Panc1 (cell line): ENCODE measurements at regions not wholly inside any gene's neighbourhood (a gene's known extent, or its start where the extent isn't known, plus 50 kb on each side); places are given as distances from the start of the nearest gene placed in this dataset.

Source experiments
- POLR2AphosphoS5 ChIP-seq: IDR thresholded peaks from 2 replicates; pipeline ENCODE4 v1.6.1; 2012; ENCODE audit warnings: mild to moderate bottlenecking, low read depth, low read length, moderate library complexity
- SIN3A ChIP-seq: IDR thresholded peaks from 2 replicates; pipeline ENCODE4 v1.6.1; 2012; ENCODE audit warnings: low read depth, mild to moderate bottlenecking, low read length, moderate library complexity, borderline replicate concordance; ENCODE audit not compliant: insufficient read depth
- TF ChIP-seq, protein P1 (sequence below): fragments of 450-650 bp; IDR thresholded peaks from 2 replicates; pipeline ENCODE4 v1.5.1; 2017; ENCODE audit warnings: mild to moderate bottlenecking
- TF ChIP-seq, protein P2 (sequence below), 2 experiments: IDR thresholded peaks; 2 replicates each; pipeline ENCODE4 v1.6.1; 2011 to 2012; ENCODE audit warnings: low read depth in 2 of 2, control low read depth in 1 of 2, low read length in 1 of 2, mild to moderate bottlenecking in 1 of 2, moderate library complexity in 1 of 2; ENCODE audit not compliant: insufficient read depth in 1 of 2

DNA sequence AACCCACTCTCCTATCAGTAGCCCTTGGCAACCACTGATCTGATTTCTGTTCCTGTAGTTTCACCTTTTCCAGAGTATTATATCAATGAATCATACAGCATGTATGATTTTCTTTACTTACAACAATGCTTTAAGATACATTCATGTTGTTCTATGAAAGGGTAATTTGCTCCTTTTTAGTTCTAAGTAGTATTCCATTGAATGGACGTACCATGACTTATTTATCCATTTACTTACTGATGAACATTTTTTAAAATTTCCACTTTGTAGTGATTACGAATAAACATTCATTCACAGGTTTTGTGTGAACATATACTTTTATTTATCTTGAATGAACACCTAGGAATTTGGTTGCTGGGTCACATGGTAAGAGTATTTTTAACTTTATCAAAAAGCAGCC is 620.8 kb downstream of the HTR1A start:
- TF ChIP-seq, protein P1, sequence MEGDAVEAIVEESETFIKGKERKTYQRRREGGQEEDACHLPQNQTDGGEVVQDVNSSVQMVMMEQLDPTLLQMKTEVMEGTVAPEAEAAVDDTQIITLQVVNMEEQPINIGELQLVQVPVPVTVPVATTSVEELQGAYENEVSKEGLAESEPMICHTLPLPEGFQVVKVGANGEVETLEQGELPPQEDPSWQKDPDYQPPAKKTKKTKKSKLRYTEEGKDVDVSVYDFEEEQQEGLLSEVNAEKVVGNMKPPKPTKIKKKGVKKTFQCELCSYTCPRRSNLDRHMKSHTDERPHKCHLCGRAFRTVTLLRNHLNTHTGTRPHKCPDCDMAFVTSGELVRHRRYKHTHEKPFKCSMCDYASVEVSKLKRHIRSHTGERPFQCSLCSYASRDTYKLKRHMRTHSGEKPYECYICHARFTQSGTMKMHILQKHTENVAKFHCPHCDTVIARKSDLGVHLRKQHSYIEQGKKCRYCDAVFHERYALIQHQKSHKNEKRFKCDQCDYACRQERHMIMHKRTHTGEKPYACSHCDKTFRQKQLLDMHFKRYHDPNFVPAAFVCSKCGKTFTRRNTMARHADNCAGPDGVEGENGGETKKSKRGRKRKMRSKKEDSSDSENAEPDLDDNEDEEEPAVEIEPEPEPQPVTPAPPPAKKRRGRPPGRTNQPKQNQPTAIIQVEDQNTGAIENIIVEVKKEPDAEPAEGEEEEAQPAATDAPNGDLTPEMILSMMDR, result no peak
- TF ChIP-seq SIN3A, result no peak
- TF ChIP-seq, protein P2, sequence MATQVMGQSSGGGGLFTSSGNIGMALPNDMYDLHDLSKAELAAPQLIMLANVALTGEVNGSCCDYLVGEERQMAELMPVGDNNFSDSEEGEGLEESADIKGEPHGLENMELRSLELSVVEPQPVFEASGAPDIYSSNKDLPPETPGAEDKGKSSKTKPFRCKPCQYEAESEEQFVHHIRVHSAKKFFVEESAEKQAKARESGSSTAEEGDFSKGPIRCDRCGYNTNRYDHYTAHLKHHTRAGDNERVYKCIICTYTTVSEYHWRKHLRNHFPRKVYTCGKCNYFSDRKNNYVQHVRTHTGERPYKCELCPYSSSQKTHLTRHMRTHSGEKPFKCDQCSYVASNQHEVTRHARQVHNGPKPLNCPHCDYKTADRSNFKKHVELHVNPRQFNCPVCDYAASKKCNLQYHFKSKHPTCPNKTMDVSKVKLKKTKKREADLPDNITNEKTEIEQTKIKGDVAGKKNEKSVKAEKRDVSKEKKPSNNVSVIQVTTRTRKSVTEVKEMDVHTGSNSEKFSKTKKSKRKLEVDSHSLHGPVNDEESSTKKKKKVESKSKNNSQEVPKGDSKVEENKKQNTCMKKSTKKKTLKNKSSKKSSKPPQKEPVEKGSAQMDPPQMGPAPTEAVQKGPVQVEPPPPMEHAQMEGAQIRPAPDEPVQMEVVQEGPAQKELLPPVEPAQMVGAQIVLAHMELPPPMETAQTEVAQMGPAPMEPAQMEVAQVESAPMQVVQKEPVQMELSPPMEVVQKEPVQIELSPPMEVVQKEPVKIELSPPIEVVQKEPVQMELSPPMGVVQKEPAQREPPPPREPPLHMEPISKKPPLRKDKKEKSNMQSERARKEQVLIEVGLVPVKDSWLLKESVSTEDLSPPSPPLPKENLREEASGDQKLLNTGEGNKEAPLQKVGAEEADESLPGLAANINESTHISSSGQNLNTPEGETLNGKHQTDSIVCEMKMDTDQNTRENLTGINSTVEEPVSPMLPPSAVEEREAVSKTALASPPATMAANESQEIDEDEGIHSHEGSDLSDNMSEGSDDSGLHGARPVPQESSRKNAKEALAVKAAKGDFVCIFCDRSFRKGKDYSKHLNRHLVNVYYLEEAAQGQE (IDR thresholded peaks at IDR 0.05; ENCODE audit: insufficient read depth in 1 of 2, low read depth in 2 of 2, low read length in 1 of 2), result no peak
- TF ChIP-seq POLR2AphosphoS5, result no peak
